Common myeloid progenitor, CD34-positive (primary cell): ENCODE measurements at regions not wholly inside any gene's neighbourhood (a gene's known extent, or its start where the extent isn't known, plus 50 kb on each side); places are given as distances from the start of the nearest gene placed in this dataset.

Experiments
- CTCF ChIA-PET: fragments of 350-600 bp; sonication (Branson Sonifier 250); formaldehyde crosslinking; loops from one replicate; lab custom pipeline; 2021; ENCODE audit warnings: antibody characterized with exemption; lab: Charles Lee
- POLR2A ChIA-PET: fragments of 350-600 bp; sonication (Branson Sonifier 250); formaldehyde crosslinking; loops from one replicate; lab custom pipeline; 2021; ENCODE audit warnings: antibody characterized with exemption; lab: Charles Lee
- DNase-seq, 3 donors: peaks; one replicate each; pipeline versions ENCODE4 v3.0.0 to v3.0.0-alpha.2; 2013
- H3K27ac ChIP-seq, 2 experiments: 1 replicate in 1 of 2; 2 replicates in 1 of 2; pipeline ENCODE4 v1.7.0; 2013; ENCODE audit warnings: inconsistent platforms in 2 of 2, low read length in 2 of 2, mild to moderate bottlenecking in 2 of 2, low read depth in 1 of 2, moderate library complexity in 1 of 2; ENCODE audit not compliant: severe bottlenecking in 2 of 2, insufficient read depth in 1 of 2, poor library complexity in 1 of 2
- H3K27me3 ChIP-seq, 5 experiments: replicated peaks in 2 of 5; 1 replicate in 3 of 5; 2 replicates in 2 of 5; pipeline versions ENCODE4 v1.6.1 to v1.7.0; 2013; ENCODE audit warnings: low read length in 4 of 5, mild to moderate bottlenecking in 2 of 5, moderate library complexity in 2 of 5, inconsistent platforms in 1 of 5; ENCODE audit not compliant: insufficient read depth in 5 of 5, control insufficient read depth in 4 of 5
- H3K36me3 ChIP-seq, 4 experiments: 1 replicate in 2 of 4; 2 replicates in 2 of 4; pipeline versions ENCODE4 v1.6.1 to v1.7.0; 2013; ENCODE audit warnings: low read length in 3 of 4, control low read depth in 1 of 4, mild to moderate bottlenecking in 1 of 4; ENCODE audit not compliant: control insufficient read depth in 4 of 4, insufficient read depth in 4 of 4
- H3K4me1 ChIP-seq, 4 experiments: 1 replicate in 3 of 4; 2 replicates in 1 of 4; pipeline versions ENCODE4 v1.6.1 to v1.7.1; 2013; ENCODE audit warnings: low read length in 3 of 4, mild to moderate bottlenecking in 3 of 4, control low read depth in 1 of 4, inconsistent platforms in 1 of 4, moderate library complexity in 1 of 4; ENCODE audit not compliant: control insufficient read depth in 4 of 4, insufficient read depth in 4 of 4; ENCODE audit errors: control extremely low read depth in 1 of 4
- H3K4me3 ChIP-seq, 7 experiments: 1 replicate in 4 of 7; 2 replicates in 3 of 7; pipeline versions ENCODE4 v1.5.1 to v1.7.0; 2013; ENCODE audit warnings: mild to moderate bottlenecking in 7 of 7, low read length in 6 of 7, moderate library complexity in 6 of 7, inconsistent platforms in 2 of 7, low read depth in 2 of 7, control low read depth in 1 of 7; ENCODE audit not compliant: insufficient read depth in 4 of 7, control insufficient read depth in 1 of 7; ENCODE audit errors: extremely low read depth in 1 of 7
- H3K9me3 ChIP-seq, 5 experiments: 1 replicate in 4 of 5; 2 replicates in 1 of 5; pipeline versions ENCODE4 v1.6.1 to v1.7.1; 2013; ENCODE audit warnings: low read length in 4 of 5, mild to moderate bottlenecking in 2 of 5, inconsistent platforms in 1 of 5, low read depth in 1 of 5, moderate library complexity in 1 of 5; ENCODE audit not compliant: control insufficient read depth in 4 of 5, insufficient read depth in 2 of 5; ENCODE audit errors: control extremely low read depth in 1 of 5
- WGBS: methylation state at CpG from one replicate; pipeline ENCODE4 v1.1.5; 2013; ENCODE audit not compliant: insufficient coverage; 5-methylcytosine and 5-hydroxymethylcytosine counted together

DNA sequence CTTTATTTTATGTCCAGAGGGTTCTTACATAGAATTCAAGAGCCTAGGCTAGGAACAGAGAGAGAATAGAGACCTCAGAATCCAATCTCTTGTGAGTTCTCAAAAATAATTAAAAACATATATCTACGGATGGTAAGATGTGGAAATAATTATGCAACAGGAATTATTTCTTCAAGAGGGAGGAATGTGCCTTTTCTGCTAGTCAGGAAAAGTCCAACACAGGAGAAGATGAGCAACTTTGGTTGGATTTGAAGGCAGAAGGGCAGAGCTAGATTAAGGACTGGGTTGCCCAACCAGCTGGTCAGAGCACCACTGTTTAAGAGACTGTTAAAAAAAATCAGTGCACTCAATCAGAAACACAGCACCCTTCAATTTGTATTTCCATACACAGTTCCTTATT, 365.5 kb downstream of the ETNK1 start:
- no peaks in the 10 kb centered on the region for H3K4me1 ChIP-seq
- no peak for DNase-seq
- WGBS = no CpG with 5 or more reads among the region's 1 CpG
- ChIA-PET POLR2A (no interaction called here), CTCF (no interaction called here)
- H3K36me3 ChIP-seq = no peaks in the 10 kb centered on the region
- peaks cover 0 to 2% (median 0%) of the 10 kb centered on the region in 5 experiments for H3K27me3 ChIP-seq
- H3K27ac ChIP-seq = no peak overlapping the region
- no peak overlapping the region for H3K4me3 ChIP-seq
- no peaks in the 10 kb centered on the region for H3K9me3 ChIP-seq

DNA sequence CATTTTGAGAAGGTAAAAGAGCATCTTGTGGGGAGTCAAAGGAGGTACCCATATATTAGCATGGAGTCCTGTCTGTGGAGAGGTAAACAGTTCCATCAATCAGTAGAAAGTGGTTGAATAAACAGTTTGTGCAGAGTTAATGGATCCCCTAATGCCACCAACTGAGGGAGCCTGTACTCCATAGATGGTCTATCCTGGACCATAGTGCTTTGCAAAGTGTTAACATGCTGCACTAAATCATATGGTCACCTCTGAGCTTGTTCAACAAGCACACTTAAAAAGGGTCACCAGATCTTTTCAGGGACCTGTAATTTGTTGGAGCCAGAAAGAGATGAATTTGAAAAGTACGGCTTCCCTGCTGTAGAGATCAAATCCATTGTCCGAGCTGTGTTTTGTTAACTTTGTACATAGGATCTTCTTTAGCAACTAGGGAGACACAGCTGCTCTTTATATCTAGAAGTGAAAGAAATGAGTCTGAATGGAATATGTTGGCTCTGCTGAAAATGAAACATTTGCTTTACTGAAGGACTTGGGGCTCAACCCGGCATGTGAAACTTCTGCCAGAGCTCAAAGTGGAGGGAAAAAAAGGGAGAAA, 366.4 kb downstream of the ETNK1 start:
- CTCF ChIA-PET = no interaction called here
- Histone ChIP-seq H3K9me3 (no peaks in the 10 kb centered on the region), H3K27me3 (peaks cover 0 to 2% (median 0%) of the 10 kb centered on the region in 5 experiments), H3K4me3 (no peak overlapping the region), H3K4me1 (no peaks in the 10 kb centered on the region), H3K36me3 (no peaks in the 10 kb centered on the region), H3K27ac (no peak overlapping the region)
- no peak for DNase-seq
- POLR2A ChIA-PET = no interaction called here
- 100% methylated on average over 2 of the region's 3 CpGs for WGBS

DNA sequence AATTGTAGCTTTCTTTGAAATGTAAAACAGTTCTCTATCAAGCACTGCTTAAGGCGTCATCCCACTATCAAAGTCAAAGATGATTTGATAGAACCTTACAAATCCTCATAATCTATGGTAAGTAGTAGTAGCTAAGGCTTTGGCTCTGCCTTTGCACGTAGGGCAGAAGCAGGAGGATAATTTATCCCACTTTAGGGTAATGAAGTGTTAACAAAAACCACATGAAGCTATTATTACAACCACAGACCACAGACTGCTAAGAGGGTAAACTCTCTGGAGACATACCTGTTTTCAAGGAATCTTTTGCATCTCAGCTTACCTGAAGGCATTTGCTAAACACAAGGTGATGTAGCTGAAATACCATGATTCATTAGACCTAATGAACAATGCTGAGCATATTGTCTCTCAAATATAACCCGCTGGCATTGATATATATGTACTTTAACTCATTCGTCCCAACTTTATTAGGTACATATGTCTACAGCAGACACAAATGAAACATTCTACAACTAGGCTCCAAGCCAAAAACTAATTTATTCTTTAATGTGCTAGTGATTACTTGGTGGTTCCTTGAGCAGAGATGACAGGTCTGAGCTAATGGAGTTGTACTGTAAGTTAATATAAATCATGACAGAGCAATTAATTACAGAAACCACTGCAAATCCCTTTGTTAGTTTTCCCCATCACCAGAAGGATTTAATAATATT, 368.8 kb downstream of the ETNK1 start:
- no peaks in the 10 kb centered on the region for H3K36me3 ChIP-seq
- CTCF ChIA-PET = interaction anchor here (1.2 to 1.4 kb wide), 2 partner anchors 9 to 19 kb away, joined by 3 to 4 read pairs; no protein-coding TSS in a partner anchor
- POLR2A ChIA-PET = no interaction called here

DNA sequence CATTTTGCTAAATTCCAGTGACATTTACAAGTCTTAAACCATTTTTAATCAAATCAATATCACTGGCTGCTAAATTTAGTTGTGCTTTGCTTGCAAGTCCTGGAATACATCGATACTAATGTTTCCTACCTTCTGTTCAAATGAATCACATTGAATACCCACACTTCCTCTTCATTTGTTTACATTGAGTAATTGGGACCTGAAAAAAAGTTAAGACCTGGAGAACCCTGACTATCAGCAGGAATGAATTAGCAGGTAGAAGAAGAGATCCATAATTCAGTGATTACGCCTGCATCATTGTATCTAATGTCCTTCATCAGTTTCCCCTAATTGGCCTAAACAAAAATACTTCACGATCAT, 369.3 kb downstream of the ETNK1 start:
- no peaks in the 10 kb centered on the region for H3K4me1 ChIP-seq
- H3K9me3 ChIP-seq = peaks cover 0 to 3% (median 0%) of the 10 kb centered on the region in 5 experiments
- no peak overlapping the region for H3K4me3 ChIP-seq
- no peaks in the 10 kb centered on the region for H3K36me3 ChIP-seq
- POLR2A ChIA-PET = no interaction called here
- H3K27me3 ChIP-seq = no peaks in the 10 kb centered on the region
- CTCF ChIA-PET = interaction anchor here (1.4 kb wide), 1 partner anchor 19 kb away, joined by 3 read pairs; no protein-coding TSS in a partner anchor
- WGBS = no CpG with 5 or more reads among the region's 3 CpGs
- no peak overlapping the region for H3K27ac ChIP-seq
- no peak for DNase-seq

More for the DNA sequence above, 368.8 kb downstream of the ETNK1 start:
- no peak overlapping the region for H3K27ac ChIP-seq
- no CpG with 5 or more reads among the region's 4 CpGs for WGBS
- no peak for DNase-seq
- H3K4me1 ChIP-seq = no peaks in the 10 kb centered on the region
- no peaks in the 10 kb centered on the region for H3K27me3 ChIP-seq
- H3K4me3 ChIP-seq = no peak overlapping the region
- peaks cover 0 to under 1% (median 0%) of the 10 kb centered on the region in 5 experiments for H3K9me3 ChIP-seq

DNA sequence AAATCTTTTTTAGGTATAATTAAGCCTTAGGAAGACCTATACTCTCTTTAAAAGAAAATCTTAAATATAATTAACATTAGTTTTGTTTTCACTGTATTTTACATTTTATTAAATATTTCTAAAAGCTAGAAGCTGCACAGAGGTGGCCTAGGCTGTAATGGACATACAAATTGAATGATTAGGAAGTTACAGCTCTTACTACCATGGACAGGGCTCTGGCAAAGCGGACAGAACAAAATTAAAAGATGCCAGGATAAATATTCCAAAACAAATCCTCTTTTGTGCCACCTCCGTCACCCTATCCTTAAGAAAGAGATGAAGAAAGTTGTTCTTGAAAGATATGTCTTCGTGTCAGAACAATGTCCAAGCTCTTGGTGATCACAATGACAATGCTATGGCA, 376.5 kb downstream of the ETNK1 start:
- no peaks in the 10 kb centered on the region for H3K27me3 ChIP-seq
- WGBS = 100% methylated on average over 1 of the region's 3 CpGs
- DNase-seq = no peak
- CTCF ChIA-PET = no interaction called here
- no peaks in the 10 kb centered on the region for H3K36me3 ChIP-seq
- H3K27ac ChIP-seq = no peak overlapping the region
- H3K4me3 ChIP-seq = no peak overlapping the region
- H3K9me3 ChIP-seq = peaks cover 0 to 3% (median 0%) of the 10 kb centered on the region in 5 experiments
- no peaks in the 10 kb centered on the region for H3K4me1 ChIP-seq
- POLR2A ChIA-PET = no interaction called here

DNA sequence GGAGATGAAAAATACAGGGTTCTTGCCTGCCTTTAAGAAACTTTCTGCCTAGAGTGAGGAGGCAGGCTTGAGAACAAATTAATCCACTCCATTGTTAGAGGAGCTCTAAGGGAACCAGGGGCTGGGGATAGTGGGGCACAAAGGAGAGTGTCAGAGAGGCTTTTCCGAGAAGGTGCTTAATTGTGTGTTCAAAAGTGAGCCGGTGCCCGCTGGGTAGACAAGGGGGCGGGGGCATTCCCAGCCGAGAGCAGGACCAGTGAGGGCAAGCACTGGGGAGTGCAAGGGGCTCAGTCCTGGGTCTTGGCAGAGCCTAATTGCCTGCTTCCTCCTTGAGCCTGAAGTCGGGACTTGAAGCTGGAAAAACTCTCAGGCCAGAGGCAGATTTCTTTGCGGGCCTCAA, 377.4 kb downstream of the ETNK1 start:
- peaks cover 0 to 3% (median 0%) of the 10 kb centered on the region in 5 experiments for H3K9me3 ChIP-seq
- H3K4me1 ChIP-seq = no peaks in the 10 kb centered on the region
- 76% methylated on average over 7 of the region's 7 CpGs for WGBS
- H3K27ac ChIP-seq = no peak overlapping the region
- ChIA-PET CTCF (interaction anchor here (1.4 kb wide), 1 partner anchor 9 kb away, joined by 4 read pairs; no protein-coding TSS in a partner anchor), POLR2A (no interaction called here)
- H3K4me3 ChIP-seq = no peak overlapping the region
- DNase-seq = no peak
- no peaks in the 10 kb centered on the region for H3K36me3 ChIP-seq
- H3K27me3 ChIP-seq = no peaks in the 10 kb centered on the region

DNA sequence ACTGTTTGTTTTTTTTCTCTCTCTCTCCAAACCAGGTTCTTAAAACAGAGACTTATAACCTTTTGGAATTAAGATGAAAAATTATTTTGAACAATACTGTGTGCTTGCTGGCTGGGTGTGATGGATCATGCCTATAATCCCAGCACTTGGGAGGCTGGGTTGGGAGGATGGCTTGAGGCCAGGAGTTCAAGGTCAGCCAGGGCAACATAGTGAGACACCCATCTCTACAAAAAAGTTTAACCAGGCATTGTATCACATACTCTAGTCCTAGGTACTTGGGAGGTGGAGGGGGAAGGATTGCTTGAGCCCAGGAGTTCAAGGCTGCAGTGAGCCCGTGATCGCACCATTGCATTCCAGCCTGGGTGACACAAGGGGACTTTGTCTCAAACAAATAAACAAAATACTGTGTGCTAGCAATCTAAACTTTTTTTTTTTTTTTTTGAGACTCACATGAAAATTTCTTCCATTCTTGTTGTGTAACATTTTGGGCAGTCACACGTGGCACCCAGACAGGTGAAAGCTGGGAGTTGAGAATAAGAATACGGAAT, 379.6 kb downstream of the ETNK1 start:
- Histone ChIP-seq H3K4me3 (no peak overlapping the region), H3K27me3 (no peaks in the 10 kb centered on the region), H3K27ac (no peak overlapping the region), H3K36me3 (no peaks in the 10 kb centered on the region), H3K9me3 (no peaks in the 10 kb centered on the region), H3K4me1 (no peaks in the 10 kb centered on the region)
- ChIA-PET POLR2A (no interaction called here), CTCF (interaction anchor here (1.1 kb wide), 1 partner anchor 8 kb away, joined by 3 read pairs; no protein-coding TSS in a partner anchor)
- DNase-seq = no peak
- WGBS = 96% methylated on average over 2 of the region's 4 CpGs
